SK-N-SH (cell line): ENCODE measurements at regions not wholly inside any gene's neighbourhood (a gene's known extent, or its start where the extent isn't known, plus 50 kb on each side); places are given as distances from the start of the nearest gene placed in this dataset.

Experiments
- CTCF ChIP-seq: fragments of 200-600 bp; sonication (generic); IDR thresholded peaks from 2 replicates; pipeline ENCODE4 v1.6.1; 2017; ENCODE audit warnings: antibody characterized with exemption, mild to moderate bottlenecking, moderate library complexity
- EP300 ChIP-seq, 2 experiments: IDR thresholded peaks; 2 replicates each; pipeline versions ENCODE4 v1.4.0 to v1.6.1; 2012; ENCODE audit warnings: borderline replicate concordance in 1 of 2, low read depth in 1 of 2, low read length in 1 of 2
- EZH2phosphoT487 ChIP-seq: fragments of 200-600 bp; sonication (generic); IDR thresholded peaks from 2 replicates; pipeline ENCODE4 v1.6.1; 2017; ENCODE audit warnings: low read depth, mixed run types, mild to moderate bottlenecking, antibody characterized with exemption, moderate library complexity, borderline replicate concordance
- MEF2A ChIP-seq: IDR thresholded peaks from 2 replicates; pipeline ENCODE4 v1.4.0; 2012; ENCODE audit warnings: low read depth, borderline replicate concordance
- POLR2AphosphoS5 ChIP-seq: IDR thresholded peaks from 2 replicates; pipeline ENCODE4 v1.6.1; 2012; ENCODE audit warnings: low read depth, low read length
- RAD21 ChIP-seq: IDR thresholded peaks from 2 replicates; pipeline ENCODE4 v1.6.1; 2012; ENCODE audit warnings: mild to moderate bottlenecking, low read length
- RCOR1 ChIP-seq: fragments of 150-350 bp; IDR thresholded peaks from 2 replicates; pipeline ENCODE4 v1.6.1; 2017; ENCODE audit warnings: antibody characterized with exemption, low read length
- REST ChIP-seq: IDR thresholded peaks from 2 replicates; pipeline ENCODE4 v1.6.1; 2012; ENCODE audit warnings: mild to moderate bottlenecking, low read depth, low read length, moderate library complexity
- SMC3 ChIP-seq: IDR thresholded peaks from 2 replicates; pipeline ENCODE4 v1.6.1; 2012; ENCODE audit warnings: low read depth, low read length, improper control_type of control experiment
- TAF1 ChIP-seq: IDR thresholded peaks from 2 replicates; pipeline ENCODE4 v1.6.1; 2012; ENCODE audit warnings: low read depth, mild to moderate bottlenecking, low read length, moderate library complexity, borderline replicate concordance
- TCF12 ChIP-seq: IDR thresholded peaks from 2 replicates; pipeline ENCODE4 v1.4.0; 2012
- YY1 ChIP-seq: IDR thresholded peaks from 2 replicates; pipeline ENCODE4 v1.4.0; 2012; ENCODE audit warnings: low read depth, mild to moderate bottlenecking
- ZBTB33 ChIP-seq: IDR thresholded peaks from 2 replicates; pipeline ENCODE4 v1.4.0; 2012; ENCODE audit warnings: low read depth, borderline replicate concordance
- TF ChIP-seq, protein P1 (sequence below): fragments of 150-350 bp; IDR thresholded peaks from 2 replicates; pipeline ENCODE4 v1.6.1; 2017; ENCODE audit warnings: antibody characterized with exemption, low read length, low read depth, borderline replicate concordance

GRCh38 chr2:21486445-21486844, 362.7 kb downstream of the TDRD15 start:
- TF ChIP-seq ZBTB33 (no peak), CTCF (no peak), TAF1 (no peak), EP300 (IDR thresholded peaks at IDR 0.05; ENCODE audit: borderline replicate concordance in 1 of 2, low read depth in 1 of 2, low read length in 1 of 2) (no peak), RCOR1 (no peak), REST (no peak), POLR2AphosphoS5 (no peak), RAD21 (no peak), EZH2phosphoT487 (no peak), TCF12 (no peak), SMC3 (no peak), MEF2A (no peak), YY1 (no peak)
- TF ChIP-seq, protein P1, sequence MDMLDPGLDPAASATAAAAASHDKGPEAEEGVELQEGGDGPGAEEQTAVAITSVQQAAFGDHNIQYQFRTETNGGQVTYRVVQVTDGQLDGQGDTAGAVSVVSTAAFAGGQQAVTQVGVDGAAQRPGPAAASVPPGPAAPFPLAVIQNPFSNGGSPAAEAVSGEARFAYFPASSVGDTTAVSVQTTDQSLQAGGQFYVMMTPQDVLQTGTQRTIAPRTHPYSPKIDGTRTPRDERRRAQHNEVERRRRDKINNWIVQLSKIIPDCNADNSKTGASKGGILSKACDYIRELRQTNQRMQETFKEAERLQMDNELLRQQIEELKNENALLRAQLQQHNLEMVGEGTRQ: no peak
